AG08396 (cell line): ENCODE measurements at regions not wholly inside any gene's neighbourhood (a gene's known extent, or its start where the extent isn't known, plus 50 kb on each side); places are given as distances from the start of the nearest gene placed in this dataset.
A peak's percentile ranks its signal among the peaks of the same experiment; 100 is the strongest.
"Not testable (repeated sequence)": the region's sequence is repeated elsewhere in the genome, so short reads cannot be mapped to it uniquely, and the experiment has no call there.

Source experiments
- DNase-seq: peaks from one replicate; pipeline ENCODE4 v3.0.0; 2012; ENCODE audit warnings: low spot score, mixed read lengths

DNA sequence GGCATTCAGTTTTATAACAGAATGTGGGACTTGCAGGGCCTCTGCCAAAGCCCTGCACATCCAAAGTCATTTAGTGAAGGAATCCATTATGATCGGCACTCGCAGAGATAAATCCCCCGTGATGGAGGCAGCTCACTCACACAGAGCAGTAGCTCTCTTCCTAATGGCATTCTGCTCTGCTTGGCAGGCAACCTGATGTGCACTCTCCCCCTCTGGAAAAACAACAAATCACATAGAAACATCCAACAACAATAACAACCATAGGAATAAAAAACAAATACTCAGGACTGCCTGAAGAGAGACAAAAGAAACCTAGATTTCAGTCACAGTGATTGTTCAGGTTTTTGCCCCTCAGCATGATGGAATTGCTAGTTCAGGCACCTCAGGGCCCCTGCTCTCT, 59.7 kb downstream of the NAA11 start:
- DNase-seq = no peak

GRCh38 chr4:79259242-79259641, 66.6 kb downstream of the NAA11 start:
- no peak for DNase-seq

- no peak for DNase-seq
These were observed 67.2 kb downstream of the NAA11 start for GRCh38 chr4:79258614-79259176.

GRCh38 chr4:79257953-79258613, 67.8 kb downstream of the NAA11 start:
- DNase-seq = no peak

GRCh38 chr4:79255793-79256192, 70.1 kb downstream of the NAA11 start:
- no peak for DNase-seq

DNA sequence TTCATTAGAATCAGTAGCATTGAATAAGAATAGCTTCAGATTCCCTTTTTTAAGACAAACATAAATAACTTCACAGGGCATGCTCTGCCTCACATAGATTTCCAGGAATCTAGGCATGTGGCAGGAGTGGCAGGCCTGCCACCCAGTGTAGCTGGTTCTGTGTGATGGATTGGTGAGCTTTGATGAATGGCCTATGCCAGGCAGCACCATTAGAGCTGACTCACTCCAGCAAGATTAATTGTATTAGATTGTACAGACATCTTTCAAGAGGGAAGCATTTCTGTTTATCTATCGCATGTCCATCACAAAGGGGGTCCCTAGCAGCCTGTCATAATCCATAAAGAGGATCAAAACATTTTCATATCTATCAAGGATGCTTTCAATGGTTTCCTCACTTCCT, 71.9 kb downstream of the NAA11 start:
- DNase-seq = no peak

DNA sequence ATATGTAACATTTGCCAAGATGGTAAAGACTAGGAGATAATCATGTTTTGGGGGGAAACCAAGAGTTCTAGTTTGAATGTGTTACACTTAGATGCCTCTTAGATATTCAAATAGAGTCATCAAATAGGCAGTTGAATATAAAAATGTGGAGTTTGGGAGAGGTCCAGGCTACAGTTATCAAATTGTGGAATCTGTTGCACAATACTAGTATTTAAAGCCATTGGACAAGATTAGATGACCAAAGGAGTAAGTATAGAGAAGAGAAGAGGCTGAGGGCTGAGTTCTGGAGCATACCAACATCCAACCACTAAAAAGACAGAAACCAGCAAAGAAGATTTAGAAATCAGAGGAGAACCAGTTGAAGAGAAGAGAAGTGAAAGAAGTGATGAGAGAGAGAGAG, 72.7 kb downstream of the NAA11 start:
- no peak for DNase-seq

GRCh38 chr4:79250887-79251286, 75.0 kb downstream of the NAA11 start:
- no peak for DNase-seq

GRCh38 chr4:79249881-79250503, 75.9 kb downstream of the NAA11 start:
- no peak for DNase-seq

DNA sequence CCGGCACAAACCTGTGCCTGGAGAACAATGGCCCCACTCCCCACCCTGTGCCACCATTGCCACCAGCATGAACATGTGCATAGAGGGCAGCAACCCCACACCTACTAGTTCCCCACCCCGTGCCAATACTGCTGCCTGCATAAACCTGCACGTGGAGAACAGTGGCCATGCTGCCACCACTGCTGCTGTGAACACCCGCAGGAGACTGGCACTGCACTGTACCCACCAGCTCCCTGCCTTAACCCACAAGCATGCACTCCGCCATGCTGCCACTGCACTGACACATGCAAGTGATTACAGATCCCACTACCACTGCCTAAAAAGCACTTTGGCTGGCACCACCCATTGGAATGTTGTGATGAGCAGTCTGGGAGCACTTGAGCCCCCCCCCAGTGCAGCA, 77.3 kb downstream of the NAA11 start:
- no peak for DNase-seq

- DNase-seq = no peak
These were observed 78.0 kb downstream of the NAA11 start for GRCh38 chr4:79247695-79248394.

GRCh38 chr4:79245200-79245940, 80.5 kb downstream of the NAA11 start:
- DNase-seq = not testable (repeated sequence)

- peak; percentile 8 for DNase-seq
These were observed 84.0 kb downstream of the NAA11 start for GRCh38 chr4:79241846-79242245.

- DNase-seq = no peak
These were observed 88.0 kb downstream of the NAA11 start for GRCh38 chr4:79237851-79238250.

DNA sequence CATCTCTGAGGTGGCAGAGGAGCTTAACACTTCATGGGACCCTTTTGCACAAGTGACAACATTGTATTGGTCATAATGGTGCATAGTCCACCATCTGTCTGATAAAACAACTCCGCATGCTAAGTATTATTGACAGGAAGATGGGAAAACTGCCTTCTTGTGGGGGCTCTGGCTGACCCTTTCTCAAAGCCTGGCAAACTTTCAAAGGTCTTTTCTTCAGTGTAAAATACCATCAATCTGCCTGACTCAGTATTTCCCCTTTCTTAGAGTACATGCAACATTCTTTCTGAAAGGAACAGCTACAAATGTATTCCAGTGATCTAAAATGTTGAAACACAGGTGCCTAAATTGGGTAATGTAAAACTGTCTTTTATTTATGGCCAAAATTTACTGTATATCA, 89.1 kb downstream of the NAA11 start:
- DNase-seq = no peak

GRCh38 chr4:79235095-79235494, 90.8 kb downstream of the NAA11 start:
- DNase-seq = no peak

- no peak for DNase-seq
These were observed 92.0 kb downstream of the NAA11 start for GRCh38 chr4:79233820-79234219.

DNA sequence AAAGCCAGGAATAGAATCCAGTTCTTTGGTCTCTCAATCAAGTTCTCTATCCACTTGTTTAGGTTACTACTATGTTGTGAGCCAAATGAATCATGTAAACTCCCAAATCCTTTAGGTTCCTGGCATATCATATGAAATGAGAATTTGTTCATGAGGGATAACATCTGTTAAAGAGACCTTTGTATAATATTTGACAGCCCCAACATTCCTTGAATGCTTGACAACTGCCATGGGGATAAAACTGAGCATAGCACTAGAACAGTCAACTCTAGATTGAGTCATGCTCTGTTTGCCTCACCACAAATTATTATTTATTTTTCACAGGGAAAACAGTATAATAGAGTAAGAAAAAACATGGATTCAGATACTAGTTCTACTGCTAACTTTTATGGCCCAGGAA, 93.3 kb downstream of the NAA11 start:
- DNase-seq = no peak

- no peak for DNase-seq
These were observed 98.0 kb downstream of the NAA11 start for GRCh38 chr4:79227860-79228259.

- no peak for DNase-seq
These were observed 100.5 kb downstream of the NAA11 start for GRCh38 chr4:79225360-79225759.

- no peak for DNase-seq
These were observed 101.1 kb downstream of the NAA11 start for GRCh38 chr4:79224777-79225104.

DNA sequence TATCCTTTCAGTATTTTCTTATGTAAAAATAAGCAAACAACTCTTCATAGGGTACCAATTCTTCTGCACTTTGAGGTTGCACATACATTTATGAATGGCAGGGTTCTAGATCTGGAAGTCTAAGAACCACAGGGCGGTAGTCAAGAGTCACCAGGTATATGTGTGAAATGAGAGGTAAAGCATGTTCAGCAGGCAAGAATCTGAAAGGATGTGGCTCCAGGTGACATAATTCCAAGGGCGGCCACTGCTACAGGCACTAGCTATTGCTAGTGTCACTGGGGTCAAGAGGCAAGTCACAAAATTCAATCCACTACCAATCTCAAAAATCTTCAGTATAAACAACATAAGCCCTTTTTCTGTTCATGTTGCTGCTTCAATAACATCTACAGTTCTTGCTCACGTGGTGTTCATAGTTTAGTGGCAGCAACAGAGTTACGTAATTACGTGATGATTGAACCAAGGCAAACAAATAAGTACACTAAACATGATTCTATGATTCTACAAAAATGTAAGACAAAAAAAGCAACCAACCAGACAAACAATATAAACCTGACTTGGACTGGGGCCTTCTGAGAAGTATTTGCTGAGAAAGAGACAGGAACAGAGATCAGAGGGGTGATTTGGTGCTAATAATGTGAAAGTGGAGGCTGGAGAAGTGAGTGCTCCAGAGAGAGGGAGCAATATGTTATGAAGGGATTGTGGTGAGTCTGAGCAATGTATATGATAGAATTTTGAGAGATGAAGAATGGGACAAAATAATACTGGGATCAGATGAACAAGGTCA, 101.7 kb downstream of the NAA11 start:
- no peak for DNase-seq
